ENCODE measurements at regions not wholly inside any gene's neighbourhood (a gene's known extent, or its start where the extent isn't known, plus 50 kb on each side); places are given as distances from the start of the nearest gene placed in this dataset.

- TF ChIP-seq REST (IDR thresholded peaks at IDR 0.05; ENCODE audit: unreplicated experiment) = no peak
These were observed 179.7 kb downstream of the CHRM3 start (continued) for GRCh38 chr1:239566074-239566473.

- Histone ChIP-seq H2AFZ (no peak overlapping the region), H3K27ac (ENCODE audit: low read depth) (no peak overlapping the region), H3K4me3 (no peak overlapping the region), H3K4me2 (no peak overlapping the region), H3K4me1 (ENCODE audit: insufficient read depth) (0 out of 2 replicates have a peak, but pooled peaks cover 5% of the 10 kb centered on the region), H3F3A (replicated peaks; ENCODE audit: low read depth) (no peaks in the 10 kb centered on the region), H3K27me3 (ENCODE audit: insufficient read depth) (no peaks in the 10 kb centered on the region), H3K79me2 (replicated peaks; ENCODE audit: insufficient read depth) (no peaks in the 10 kb centered on the region), H4K20me1 (replicated peaks; ENCODE audit: insufficient read depth) (no peaks in the 10 kb centered on the region), H3K9me2 (ENCODE audit: insufficient read depth) (no peaks in the 10 kb centered on the region), H3K36me3 (ENCODE audit: insufficient read depth) (no peaks in the 10 kb centered on the region)
- Mint-ChIP-seq H3K4me3 (no peak overlapping the region), H3K9me3 (no peaks in the 10 kb centered on the region; the same call in 2 of the 3 replicates), H3K27me3 (ENCODE audit: insufficient read depth, low read depth, poor library complexity) (peaks cover 5% of the 10 kb centered on the region), H3K27ac (no peak overlapping the region), H3K36me3 (ENCODE audit: low read depth) (no peaks in the 10 kb centered on the region), H3K4me1 (peaks cover 7% of the 10 kb centered on the region)
- no peak for DNase-seq (ENCODE audit: low spot score)
- ATAC-seq = no peak
- TF ChIP-seq REST (IDR thresholded peaks at IDR 0.05; ENCODE audit: unreplicated experiment) (no peak), CREB1 (CRISPR knock-in tag; IDR thresholded peaks at IDR 0.05; ENCODE audit: low read depth) (no peak), ZNF462 (CRISPR knock-in tag; IDR thresholded peaks at IDR 0.05) (no peak), ZNF331 (CRISPR knock-in tag; IDR thresholded peaks at IDR 0.05; ENCODE audit: low read depth) (no peak), CTCF (conservative IDR thresholded peaks at IDR 0.05; ENCODE audit: low read depth in 2 of 2) (no peak), JUNB (IDR thresholded peaks at IDR 0.05; ENCODE audit: unreplicated experiment) (no peak), EZH2phosphoT487 (IDR thresholded peaks at IDR 0.05; ENCODE audit: unreplicated experiment) (no peak), STAT1 (IDR thresholded peaks at IDR 0.05; ENCODE audit: unreplicated experiment) (no peak), ETS1 (IDR thresholded peaks at IDR 0.05) (no peak)
These were observed 184.5 kb downstream of the CHRM3 start for GRCh38 chr1:239570878-239571277.

Data from GM23338 (cell line).